GM23338 (cell line): ENCODE measurements at regions not wholly inside any gene's neighbourhood (a gene's known extent, or its start where the extent isn't known, plus 50 kb on each side); places are given as distances from the start of the nearest gene placed in this dataset.

Source experiments
- ATAC-seq: fragments of 200-7000 bp; cut with Tn5 transposase; 3 replicates; pipeline ENCODE4 v1.9.1; 2020
- DNase-seq: peaks from one replicate; pipeline ENCODE4 v3.0.0-alpha.2; 2015; ENCODE audit warnings: low spot score
- H2AFZ ChIP-seq: fragments of 200-600 bp; sonication (generic); 2 replicates; pipeline ENCODE4 v1.8.0; 2016; ENCODE audit warnings: antibody characterized with exemption, mild to moderate bottlenecking, moderate library complexity
- H3F3A ChIP-seq: fragments of 200-600 bp; sonication (generic); replicated peaks from 2 replicates; pipeline ENCODE4 v1.8.0; 2017; ENCODE audit warnings: antibody characterized with exemption, mixed run types, low read depth
- H3K27ac ChIP-seq: fragments of 200-600 bp; sonication (generic); 2 replicates; pipeline ENCODE4 v1.6.1; 2016; ENCODE audit warnings: low read depth
- H3K27me3 ChIP-seq: fragments of 200-600 bp; sonication (generic); 2 replicates; pipeline ENCODE4 v1.8.0; 2016; ENCODE audit warnings: mild to moderate bottlenecking, mixed run types, moderate library complexity; ENCODE audit not compliant: insufficient read depth
- H3K36me3 ChIP-seq: fragments of 200-600 bp; sonication (generic); 2 replicates; pipeline ENCODE4 v1.8.0; 2016; ENCODE audit warnings: mild to moderate bottlenecking; ENCODE audit not compliant: insufficient read depth
- H3K4me1 ChIP-seq: fragments of 200-600 bp; sonication (generic); 2 replicates; pipeline ENCODE4 v1.8.0; 2016; ENCODE audit warnings: mild to moderate bottlenecking, moderate library complexity; ENCODE audit not compliant: insufficient read depth
- H3K4me2 ChIP-seq: fragments of 200-600 bp; sonication (generic); 2 replicates; pipeline ENCODE4 v1.7.1; 2017; ENCODE audit warnings: mixed run types
- H3K4me3 ChIP-seq: fragments of 200-600 bp; sonication (generic); 2 replicates; pipeline ENCODE4 v1.6.1; 2016; ENCODE audit warnings: mixed run types
- H3K79me2 ChIP-seq: fragments of 200-600 bp; sonication (generic); replicated peaks from 2 replicates; pipeline ENCODE4 v1.8.0; 2017; ENCODE audit warnings: mild to moderate bottlenecking; ENCODE audit not compliant: insufficient read depth
- H3K9me2 ChIP-seq: fragments of 200-600 bp; sonication (generic); 2 replicates; pipeline ENCODE4 v1.8.0; 2017; ENCODE audit not compliant: insufficient read depth
- H4K20me1 ChIP-seq: fragments of 200-600 bp; sonication (generic); replicated peaks from 2 replicates; pipeline ENCODE4 v1.8.0; 2017; ENCODE audit warnings: mild to moderate bottlenecking; ENCODE audit not compliant: insufficient read depth
- H3K27ac Mint-ChIP-seq: 2 replicates; pipeline ENCODE4 v1.8.0; 2020; ENCODE audit warnings: inconsistent platforms, mild to moderate bottlenecking, moderate library complexity, mixed read lengths
- H3K27me3 Mint-ChIP-seq: 3 replicates; pipeline ENCODE4 v1.8.0; 2022; ENCODE audit warnings: low read depth, mild to moderate bottlenecking, moderate library complexity, mixed read lengths, inconsistent platforms; ENCODE audit not compliant: insufficient read depth, poor library complexity
- H3K36me3 Mint-ChIP-seq: 3 replicates; pipeline ENCODE4 v1.8.0; 2021; ENCODE audit warnings: low read depth, mild to moderate bottlenecking, inconsistent platforms, moderate library complexity, mixed read lengths
- H3K4me1 Mint-ChIP-seq: 3 replicates; pipeline ENCODE4 v1.8.0; 2020; ENCODE audit warnings: mild to moderate bottlenecking, inconsistent platforms, mixed read lengths
- H3K4me3 Mint-ChIP-seq: 3 replicates; pipeline ENCODE4 v1.8.0; 2021; ENCODE audit warnings: moderate library complexity, mild to moderate bottlenecking, inconsistent platforms, mixed read lengths
- H3K9me3 Mint-ChIP-seq: 3 replicates; pipeline ENCODE4 v1.8.0; 2020; ENCODE audit warnings: moderate library complexity, mild to moderate bottlenecking, inconsistent platforms, mixed read lengths
- CTCF ChIP-seq, 2 experiments: fragments of 200-600 bp in 1 of 2; sonication (generic) in 1 of 2; conservative IDR thresholded peaks; 2 replicates each; pipeline versions ENCODE4 v1.5.1 to v1.6.1; 2016 to 2017; ENCODE audit warnings: antibody characterized with exemption in 2 of 2, low read depth in 2 of 2, mild to moderate bottlenecking in 2 of 2, moderate library complexity in 1 of 2
- EZH2 ChIP-seq: fragments of 200-600 bp; sonication (generic); IDR thresholded peaks from one replicate; pipeline ENCODE4 v1.8.0; 2017; ENCODE audit warnings: antibody characterized with exemption, mild to moderate bottlenecking, low read depth; ENCODE audit not compliant: unreplicated experiment
- NANOG ChIP-seq: IDR thresholded peaks from 2 replicates; pipeline ENCODE4 v1.6.1; 2016; ENCODE audit warnings: antibody characterized with exemption, borderline replicate concordance
- POLR2AphosphoS5 ChIP-seq: IDR thresholded peaks from 2 replicates; pipeline ENCODE4 v1.6.1; 2016; ENCODE audit warnings: antibody characterized with exemption, low read depth
- STAT1 ChIP-seq: IDR thresholded peaks from one replicate; pipeline ENCODE4 v1.6.1; 2016; ENCODE audit warnings: antibody characterized with exemption; ENCODE audit not compliant: unreplicated experiment
- ZNF114 ChIP-seq: fragments of 250-450 bp; sonication (Bioruptor Pico); IDR thresholded peaks from 2 replicates; pipeline ENCODE4 v1.5.0; 2020; ENCODE audit warnings: mild to moderate bottlenecking, moderate library complexity
- ZNF331 ChIP-seq: fragments of 250-450 bp; sonication (Bioruptor Pico); IDR thresholded peaks from 2 replicates; pipeline ENCODE4 v1.5.0; 2020; ENCODE audit warnings: low read depth, mild to moderate bottlenecking, moderate library complexity
- ZNF462 ChIP-seq: fragments of 250-450 bp; sonication (Bioruptor Pico); IDR thresholded peaks from 2 replicates; pipeline ENCODE4 v1.5.0; 2020; ENCODE audit warnings: mild to moderate bottlenecking, moderate library complexity
- TF ChIP-seq, protein P1 (sequence below): IDR thresholded peaks from one replicate; pipeline ENCODE4 v1.6.1; 2018; ENCODE audit warnings: antibody characterized with exemption; ENCODE audit not compliant: unreplicated experiment
- TF ChIP-seq, protein P2 (sequence below): IDR thresholded peaks from 2 replicates; pipeline ENCODE4 v1.6.1; 2016; ENCODE audit warnings: antibody characterized with exemption

DNA sequence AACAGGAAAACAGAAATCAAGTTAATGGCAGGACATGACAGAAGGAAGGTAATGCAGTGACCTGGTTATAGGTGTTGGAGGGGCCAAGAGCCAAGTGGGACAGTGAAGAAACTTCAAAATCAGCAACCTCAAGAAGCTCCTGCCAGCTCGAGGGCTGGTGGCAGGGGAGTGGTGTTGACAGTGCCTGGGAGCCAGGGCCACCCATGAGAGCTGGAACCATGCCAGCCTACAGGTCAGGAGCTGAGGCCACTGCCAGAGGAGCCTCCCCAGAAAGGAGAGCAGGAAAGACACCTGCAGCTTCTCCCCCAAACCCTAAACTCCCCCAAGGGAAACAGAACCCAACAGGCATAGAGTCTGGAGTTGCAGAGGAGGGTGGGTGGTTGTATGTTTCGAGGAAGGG, 262.1 kb downstream of the LRFN2 start:
- ATAC-seq (no peak), DNase-seq (no peak)
- H4K20me1 ChIP-seq: no peaks in the 10 kb centered on the region
- H3K36me3 ChIP-seq: no peaks in the 10 kb centered on the region
- Mint-ChIP-seq H3K27me3 (peaks cover 10% of the 10 kb centered on the region), H3K4me3 (no peak overlapping the region), H3K4me1 (peaks cover 48% of the 10 kb centered on the region), H3K9me3 (no peaks in the 10 kb centered on the region), H3K36me3 (no peaks in the 10 kb centered on the region), H3K27ac (no peak overlapping the region)
- peaks cover 7% of the 10 kb centered on the region; the same call in 1 of the 2 replicates for H3F3A ChIP-seq
- TF ChIP-seq ZNF114 (CRISPR knock-in tag) (no peak), POLR2AphosphoS5 (no peak), EZH2 (no peak), STAT1 (no peak), NANOG (no peak), ZNF331 (no peak), CTCF (conservative IDR thresholded peaks at IDR 0.05; ENCODE audit: low read depth in 2 of 2) (no peak), ZNF462 (CRISPR knock-in tag) (no peak)
- TF ChIP-seq, protein P1, sequence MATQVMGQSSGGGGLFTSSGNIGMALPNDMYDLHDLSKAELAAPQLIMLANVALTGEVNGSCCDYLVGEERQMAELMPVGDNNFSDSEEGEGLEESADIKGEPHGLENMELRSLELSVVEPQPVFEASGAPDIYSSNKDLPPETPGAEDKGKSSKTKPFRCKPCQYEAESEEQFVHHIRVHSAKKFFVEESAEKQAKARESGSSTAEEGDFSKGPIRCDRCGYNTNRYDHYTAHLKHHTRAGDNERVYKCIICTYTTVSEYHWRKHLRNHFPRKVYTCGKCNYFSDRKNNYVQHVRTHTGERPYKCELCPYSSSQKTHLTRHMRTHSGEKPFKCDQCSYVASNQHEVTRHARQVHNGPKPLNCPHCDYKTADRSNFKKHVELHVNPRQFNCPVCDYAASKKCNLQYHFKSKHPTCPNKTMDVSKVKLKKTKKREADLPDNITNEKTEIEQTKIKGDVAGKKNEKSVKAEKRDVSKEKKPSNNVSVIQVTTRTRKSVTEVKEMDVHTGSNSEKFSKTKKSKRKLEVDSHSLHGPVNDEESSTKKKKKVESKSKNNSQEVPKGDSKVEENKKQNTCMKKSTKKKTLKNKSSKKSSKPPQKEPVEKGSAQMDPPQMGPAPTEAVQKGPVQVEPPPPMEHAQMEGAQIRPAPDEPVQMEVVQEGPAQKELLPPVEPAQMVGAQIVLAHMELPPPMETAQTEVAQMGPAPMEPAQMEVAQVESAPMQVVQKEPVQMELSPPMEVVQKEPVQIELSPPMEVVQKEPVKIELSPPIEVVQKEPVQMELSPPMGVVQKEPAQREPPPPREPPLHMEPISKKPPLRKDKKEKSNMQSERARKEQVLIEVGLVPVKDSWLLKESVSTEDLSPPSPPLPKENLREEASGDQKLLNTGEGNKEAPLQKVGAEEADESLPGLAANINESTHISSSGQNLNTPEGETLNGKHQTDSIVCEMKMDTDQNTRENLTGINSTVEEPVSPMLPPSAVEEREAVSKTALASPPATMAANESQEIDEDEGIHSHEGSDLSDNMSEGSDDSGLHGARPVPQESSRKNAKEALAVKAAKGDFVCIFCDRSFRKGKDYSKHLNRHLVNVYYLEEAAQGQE: no peak
- TF ChIP-seq, protein P2, sequence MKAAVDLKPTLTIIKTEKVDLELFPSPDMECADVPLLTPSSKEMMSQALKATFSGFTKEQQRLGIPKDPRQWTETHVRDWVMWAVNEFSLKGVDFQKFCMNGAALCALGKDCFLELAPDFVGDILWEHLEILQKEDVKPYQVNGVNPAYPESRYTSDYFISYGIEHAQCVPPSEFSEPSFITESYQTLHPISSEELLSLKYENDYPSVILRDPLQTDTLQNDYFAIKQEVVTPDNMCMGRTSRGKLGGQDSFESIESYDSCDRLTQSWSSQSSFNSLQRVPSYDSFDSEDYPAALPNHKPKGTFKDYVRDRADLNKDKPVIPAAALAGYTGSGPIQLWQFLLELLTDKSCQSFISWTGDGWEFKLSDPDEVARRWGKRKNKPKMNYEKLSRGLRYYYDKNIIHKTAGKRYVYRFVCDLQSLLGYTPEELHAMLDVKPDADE: no peak
- peaks cover 26% of the 10 kb centered on the region for H3K4me1 ChIP-seq
- no peaks in the 10 kb centered on the region for H3K9me2 ChIP-seq
- no peak overlapping the region for H3K4me3 ChIP-seq
- no peak overlapping the region for H3K4me2 ChIP-seq
- H3K27me3 ChIP-seq: no peaks in the 10 kb centered on the region
- no peak overlapping the region for H3K27ac ChIP-seq
- H2AFZ ChIP-seq: no peak overlapping the region
- H3K79me2 ChIP-seq: no peaks in the 10 kb centered on the region
